Caco-2 (cell line): ENCODE measurements at regions not wholly inside any gene's neighbourhood (a gene's known extent, or its start where the extent isn't known, plus 50 kb on each side); places are given as distances from the start of the nearest gene placed in this dataset.

Experiments used
- BruUV-seq: library from RNA; stranded (reverse); fragments of 400-500 nt; replicated peaks from 2 replicates; lab custom pipeline; 2021; lab: Mats Ljungman, UMichigan
- CTCF ChIA-PET: fragments of 300-600 bp; sonication (Branson Sonifier 250); formaldehyde crosslinking; loops from one replicate; lab custom pipeline; 2022; ENCODE audit warnings: antibody characterized with exemption; lab: Charles Lee
- POLR2A ChIA-PET: fragments of 300-600 bp; sonication (Branson Sonifier 250); formaldehyde crosslinking; loops from one replicate; lab custom pipeline; 2022; ENCODE audit warnings: antibody characterized with exemption; lab: Charles Lee
- DNase-seq, 2 experiments: peaks; one replicate each; pipeline versions ENCODE4 v3.0.0 to v3.0.0-alpha.2; 2020 to 2022
- H3K27me3 ChIP-seq: replicated peaks from 2 replicates; pipeline ENCODE4 v1.6.0; 2011; ENCODE audit warnings: low read length; ENCODE audit not compliant: control insufficient read depth, insufficient read depth
- H3K36me3 ChIP-seq: 2 replicates; pipeline ENCODE4 v1.5.1; 2011; ENCODE audit warnings: low read length; ENCODE audit not compliant: control insufficient read depth, insufficient read depth
- H3K4me1 ChIP-seq: fragments of 250-450 bp; sonication (Bioruptor Pico); 2 replicates; pipeline ENCODE4 v1.5.1; 2020; ENCODE audit warnings: mild to moderate bottlenecking
- H3K4me3 ChIP-seq: 2 replicates; pipeline ENCODE4 v1.5.1; 2011; ENCODE audit warnings: low read depth, mild to moderate bottlenecking, control low read depth, low read length
- H3K9me3 ChIP-seq: fragments of 250-450 bp; sonication (Bioruptor Pico); 2 replicates; pipeline ENCODE4 v1.5.1; 2020; ENCODE audit warnings: mild to moderate bottlenecking, moderate library complexity
- H3K27ac Mint-ChIP-seq: one replicate; pipeline ENCODE4 v1.8.0; 2022; ENCODE audit warnings: mixed read lengths; ENCODE audit not compliant: unreplicated experiment
- H3K27me3 Mint-ChIP-seq: one replicate; pipeline ENCODE4 v1.8.0; 2022; ENCODE audit warnings: mixed read lengths; ENCODE audit not compliant: insufficient read depth, unreplicated experiment
- H3K36me3 Mint-ChIP-seq: one replicate; pipeline ENCODE4 v1.8.0; 2022; ENCODE audit warnings: mild to moderate bottlenecking, mixed read lengths; ENCODE audit not compliant: insufficient read depth, unreplicated experiment
- H3K4me1 Mint-ChIP-seq: one replicate; pipeline ENCODE4 v1.8.0; 2022; ENCODE audit warnings: low read depth, mixed read lengths; ENCODE audit not compliant: unreplicated experiment
- H3K4me3 Mint-ChIP-seq: one replicate; pipeline ENCODE4 v1.8.0; 2022; ENCODE audit warnings: mild to moderate bottlenecking, moderate library complexity, mixed read lengths; ENCODE audit not compliant: unreplicated experiment
- H3K9me3 Mint-ChIP-seq: one replicate; pipeline ENCODE4 v1.8.0; 2022; ENCODE audit warnings: mixed read lengths; ENCODE audit not compliant: unreplicated experiment
- CTCF ChIP-seq, 2 experiments: fragments of 200-600 bp in 1 of 2; IDR thresholded peaks; 1 replicate in 1 of 2; 2 replicates in 1 of 2; pipeline versions ENCODE4 v1.5.1 to v1.8.0; 2011 to 2022; ENCODE audit warnings: antibody characterized with exemption in 1 of 2, control low read depth in 1 of 2, inconsistent platforms in 1 of 2, low read depth in 1 of 2, low read length in 1 of 2, mild to moderate bottlenecking in 1 of 2, moderate library complexity in 1 of 2; ENCODE audit not compliant: insufficient read depth in 1 of 2, severe bottlenecking in 1 of 2, unreplicated experiment in 1 of 2
- intact Hi-C: fragments of 100-400 bp; cut with micrococcal nuclease; formaldehyde crosslinking; loops from one replicate; pipeline ENCODE4 v1.10.0; 2022; ENCODE audit not compliant: unreplicated experiment

DNA sequence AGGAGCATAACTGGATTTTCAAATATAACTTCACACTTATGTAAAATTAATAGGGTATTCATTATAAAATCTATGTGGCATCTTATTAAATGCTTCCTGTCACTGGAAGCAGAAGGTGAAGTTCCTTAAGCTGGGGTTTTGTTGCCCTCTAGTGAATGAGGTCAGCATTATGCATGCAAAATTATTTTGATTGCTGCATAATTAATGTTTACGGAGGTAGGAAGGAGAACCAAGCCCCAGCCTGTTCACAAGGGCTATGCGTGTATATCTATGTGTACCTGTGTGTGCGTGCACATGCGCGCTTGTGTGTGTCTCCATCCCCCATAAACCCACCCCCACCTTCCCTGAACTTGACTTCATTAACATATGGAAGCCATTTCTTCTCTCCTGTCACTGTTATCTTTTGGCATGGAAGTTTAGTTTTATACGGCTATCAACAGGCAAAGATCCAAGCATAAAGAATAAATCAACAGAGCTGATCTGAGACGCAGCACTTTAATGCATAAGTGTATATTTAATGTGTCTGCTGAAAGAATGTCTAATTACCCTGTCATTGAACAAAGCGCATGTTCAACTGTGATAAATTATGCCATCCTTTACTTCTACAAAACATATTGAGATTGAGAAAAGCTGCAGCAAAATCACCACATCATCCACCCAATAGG lies 90.2 kb upstream of the CDH4 start:
- no peak overlapping the region for H3K4me3 Mint-ChIP-seq
- Histone ChIP-seq H3K9me3 (peaks cover 3% of the 10 kb centered on the region; the same call in 1 of the 2 replicates), H3K4me1 (no peaks in the 10 kb centered on the region), H3K4me3 (no peak overlapping the region), H3K36me3 (no peaks in the 10 kb centered on the region), H3K27me3 (no peaks in the 10 kb centered on the region)
- TF ChIP-seq CTCF (IDR thresholded peaks at IDR 0.05; ENCODE audit: insufficient read depth in 1 of 2, low read depth in 1 of 2, low read length in 1 of 2, severe bottlenecking in 1 of 2, unreplicated experiment in 1 of 2), result no peak
- intact Hi-C loops, result no loop called here
- ChIA-PET POLR2A (no interaction called here), CTCF (no interaction called here)
- H3K27ac Mint-ChIP-seq, result no peak overlapping the region
- no peak for DNase-seq
- BruUV-seq, result no TSS peak
- peaks cover 13% of the 10 kb centered on the region for H3K27me3 Mint-ChIP-seq
- no peaks in the 10 kb centered on the region for H3K4me1 Mint-ChIP-seq
- H3K9me3 Mint-ChIP-seq, result no peaks in the 10 kb centered on the region
- peaks cover 6% of the 10 kb centered on the region for H3K36me3 Mint-ChIP-seq

- TF ChIP-seq CTCF (IDR thresholded peaks at IDR 0.05; ENCODE audit: insufficient read depth in 1 of 2, low read depth in 1 of 2, low read length in 1 of 2, severe bottlenecking in 1 of 2, unreplicated experiment in 1 of 2), result no peak
- Histone ChIP-seq H3K4me3 (no peak overlapping the region), H3K9me3 (no peaks in the 10 kb centered on the region; the same call in 1 of the 2 replicates), H3K27me3 (no peaks in the 10 kb centered on the region), H3K36me3 (no peaks in the 10 kb centered on the region), H3K4me1 (no peaks in the 10 kb centered on the region)
- DNase-seq, result no peak
- Mint-ChIP-seq H3K27ac (no peak overlapping the region), H3K36me3 (peaks cover 6% of the 10 kb centered on the region), H3K9me3 (no peaks in the 10 kb centered on the region), H3K4me1 (no peaks in the 10 kb centered on the region), H3K4me3 (no peak overlapping the region), H3K27me3 (peaks cover 13% of the 10 kb centered on the region)
- CTCF ChIA-PET, result no interaction called here
- POLR2A ChIA-PET, result no interaction called here
- intact Hi-C loops, result no loop called here
- no TSS peak for BruUV-seq
Measured at GRCh38 chr20:61162451-61162850, 89.6 kb upstream of the CDH4 start.

- DNase-seq, result no peak
- no peak overlapping the region for H3K4me3 Mint-ChIP-seq
- H3K36me3 Mint-ChIP-seq, result peaks cover 6% of the 10 kb centered on the region
- BruUV-seq, result no TSS peak
- H3K27me3 ChIP-seq, result no peaks in the 10 kb centered on the region
- no peak overlapping the region for H3K27ac Mint-ChIP-seq
- no peak overlapping the region for H3K4me3 ChIP-seq
- POLR2A ChIA-PET, result no interaction called here
- TF ChIP-seq CTCF (IDR thresholded peaks at IDR 0.05; ENCODE audit: insufficient read depth in 1 of 2, low read depth in 1 of 2, low read length in 1 of 2, severe bottlenecking in 1 of 2, unreplicated experiment in 1 of 2), result no peak
- H3K36me3 ChIP-seq, result no peaks in the 10 kb centered on the region
- no peaks in the 10 kb centered on the region for H3K4me1 Mint-ChIP-seq
- H3K9me3 ChIP-seq, result no peaks in the 10 kb centered on the region; the same call in 1 of the 2 replicates
- H3K4me1 ChIP-seq, result no peaks in the 10 kb centered on the region
- CTCF ChIA-PET, result no interaction called here
- H3K27me3 Mint-ChIP-seq, result peaks cover 17% of the 10 kb centered on the region
- intact Hi-C loops, result no loop called here
- H3K9me3 Mint-ChIP-seq, result no peaks in the 10 kb centered on the region
Measured at GRCh38 chr20:61163031-61163430, 89.0 kb upstream of the CDH4 start.
